ENCODE measurements at regions not wholly inside any gene's neighbourhood (a gene's known extent, or its start where the extent isn't known, plus 50 kb on each side); places are given as distances from the start of the nearest gene placed in this dataset.

DNA sequence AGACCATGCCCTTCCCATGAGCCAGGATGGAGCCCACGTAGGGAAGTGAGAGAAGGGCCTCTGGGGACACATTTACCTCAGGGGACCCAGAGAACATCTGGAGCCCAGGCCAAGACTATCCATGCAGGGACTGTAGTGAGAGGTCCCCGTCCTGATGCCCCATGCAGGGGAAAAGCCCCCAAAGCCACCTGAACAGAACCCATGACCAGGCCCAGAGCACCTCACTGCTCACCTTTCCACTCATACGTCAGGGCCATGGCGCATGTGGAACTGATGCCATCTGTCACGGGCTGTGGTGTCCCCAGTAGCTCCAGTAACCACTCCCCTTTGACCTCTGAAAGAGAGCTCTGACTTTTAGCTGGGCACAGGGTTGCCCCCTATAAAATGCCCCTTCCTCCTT lies 106.5 kb upstream of the TEX51 start:
- H3K27me3 ChIP-seq (ENCODE audit: low read length): no peaks in the 10 kb centered on the region
- H4K20me1 ChIP-seq (ENCODE audit: insufficient read depth, low read depth, low read length): no peaks in the 10 kb centered on the region

DNA sequence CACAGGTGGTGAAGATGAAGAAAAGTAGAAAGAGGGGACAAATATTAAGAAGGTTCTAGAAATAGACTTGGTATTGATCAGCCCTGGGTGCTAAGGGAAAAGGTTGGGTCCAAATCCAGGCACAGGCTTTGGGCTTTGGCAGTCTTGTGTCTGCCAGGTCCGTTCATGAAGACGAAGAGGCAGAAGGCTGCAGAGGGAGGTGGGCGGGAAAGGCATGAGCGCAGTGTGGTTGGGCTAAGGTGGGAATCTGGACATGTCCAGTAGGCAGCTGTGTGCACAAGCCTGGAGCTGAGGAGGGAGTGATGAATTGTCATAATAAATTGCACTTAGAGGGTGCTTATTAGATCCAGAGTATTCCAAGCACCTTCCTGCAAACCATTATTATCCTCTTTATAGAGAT lies 105.7 kb upstream of the TEX51 start:
- no peak overlapping the region for H3K9ac ChIP-seq (ENCODE audit: low read length)
- no peak overlapping the region for H3K4me2 ChIP-seq (ENCODE audit: low read depth, low read length, poor library complexity, severe bottlenecking)
- no peak overlapping the region for H2AFZ ChIP-seq (ENCODE audit: low read length)
- H3K9me3 ChIP-seq (ENCODE audit: low read length): no peaks in the 10 kb centered on the region
- H3K36me3 ChIP-seq (ENCODE audit: insufficient read depth, low read length): no peaks in the 10 kb centered on the region
- no peaks in the 10 kb centered on the region for H3K9me2 ChIP-seq (replicated peaks; ENCODE audit: insufficient read depth, low read length)
- no peaks in the 10 kb centered on the region for H3K27me3 ChIP-seq (ENCODE audit: low read length)
- no peak for DNase-seq
- no peaks in the 10 kb centered on the region for H3K79me2 ChIP-seq (ENCODE audit: low read length)
- no peak overlapping the region for H3K4me3 ChIP-seq (ENCODE audit: low read length)
- H3K4me1 ChIP-seq (ENCODE audit: low read length): no peaks in the 10 kb centered on the region
- no peaks in the 10 kb centered on the region for H4K20me1 ChIP-seq (ENCODE audit: insufficient read depth, low read depth, low read length)
- H3K27ac ChIP-seq (ENCODE audit: low read length): no peak overlapping the region

More for the DNA sequence above, 106.5 kb upstream of the TEX51 start:
- Histone ChIP-seq H3K9me3 (ENCODE audit: low read length) (no peaks in the 10 kb centered on the region), H3K4me1 (ENCODE audit: low read length) (no peaks in the 10 kb centered on the region), H3K4me2 (ENCODE audit: low read depth, low read length, poor library complexity, severe bottlenecking) (no peak overlapping the region), H3K4me3 (ENCODE audit: low read length) (no peak overlapping the region), H2AFZ (ENCODE audit: low read length) (no peak overlapping the region), H3K36me3 (ENCODE audit: insufficient read depth, low read length) (no peaks in the 10 kb centered on the region), H3K27ac (ENCODE audit: low read length) (no peak overlapping the region), H3K9me2 (replicated peaks; ENCODE audit: insufficient read depth, low read length) (no peaks in the 10 kb centered on the region), H3K79me2 (ENCODE audit: low read length) (no peaks in the 10 kb centered on the region), H3K9ac (ENCODE audit: low read length) (no peak overlapping the region)
- no peak for DNase-seq

DNA sequence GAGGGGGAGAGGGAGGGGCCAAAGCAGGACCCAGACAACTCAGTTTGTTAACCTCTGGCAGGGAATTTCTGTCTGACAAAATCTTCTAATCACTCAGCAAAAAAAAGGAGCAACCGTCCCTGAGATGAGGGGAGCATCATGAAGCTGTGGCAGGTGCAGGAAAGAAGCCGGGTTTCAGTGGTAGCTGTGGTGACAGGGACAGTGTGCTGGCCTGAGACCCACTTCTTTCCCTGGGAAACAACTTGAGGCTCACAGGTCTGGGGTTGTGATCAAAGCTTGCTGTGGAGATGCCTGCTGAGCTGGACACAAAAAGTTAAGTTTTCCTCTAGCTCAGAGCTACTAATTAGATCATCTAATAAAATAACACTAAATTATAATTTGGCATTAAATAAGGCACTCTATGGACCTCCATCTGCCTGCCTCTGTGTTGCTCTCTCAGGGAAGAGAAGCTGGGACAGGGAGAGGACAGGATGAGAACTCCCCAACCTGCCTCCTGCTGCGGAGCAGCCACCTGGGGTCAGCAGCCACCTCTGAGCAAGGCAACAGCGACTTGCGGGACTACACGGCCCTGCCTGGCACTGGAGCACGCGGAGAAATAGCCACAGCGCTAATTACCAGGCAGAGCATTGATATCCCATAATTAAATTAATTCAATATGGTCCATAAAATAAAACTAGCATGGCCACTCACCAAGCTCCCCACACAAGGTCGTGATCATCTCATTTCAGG lies 104.6 kb upstream of the TEX51 start:
- Histone ChIP-seq H3K9ac (ENCODE audit: low read length) (no peak overlapping the region), H3K27ac (ENCODE audit: low read length) (no peak overlapping the region), H3K4me1 (ENCODE audit: low read length) (no peaks in the 10 kb centered on the region), H3K36me3 (ENCODE audit: insufficient read depth, low read length) (no peaks in the 10 kb centered on the region), H3K27me3 (ENCODE audit: low read length) (no peaks in the 10 kb centered on the region), H4K20me1 (ENCODE audit: insufficient read depth, low read depth, low read length) (no peaks in the 10 kb centered on the region), H3K79me2 (ENCODE audit: low read length) (no peaks in the 10 kb centered on the region), H2AFZ (ENCODE audit: low read length) (no peak overlapping the region), H3K9me2 (replicated peaks; ENCODE audit: insufficient read depth, low read length) (no peaks in the 10 kb centered on the region), H3K4me2 (ENCODE audit: low read depth, low read length, poor library complexity, severe bottlenecking) (no peak overlapping the region), H3K9me3 (ENCODE audit: low read length) (no peaks in the 10 kb centered on the region), H3K4me3 (ENCODE audit: low read length) (no peak overlapping the region)
- DNase-seq: no peak

DNA sequence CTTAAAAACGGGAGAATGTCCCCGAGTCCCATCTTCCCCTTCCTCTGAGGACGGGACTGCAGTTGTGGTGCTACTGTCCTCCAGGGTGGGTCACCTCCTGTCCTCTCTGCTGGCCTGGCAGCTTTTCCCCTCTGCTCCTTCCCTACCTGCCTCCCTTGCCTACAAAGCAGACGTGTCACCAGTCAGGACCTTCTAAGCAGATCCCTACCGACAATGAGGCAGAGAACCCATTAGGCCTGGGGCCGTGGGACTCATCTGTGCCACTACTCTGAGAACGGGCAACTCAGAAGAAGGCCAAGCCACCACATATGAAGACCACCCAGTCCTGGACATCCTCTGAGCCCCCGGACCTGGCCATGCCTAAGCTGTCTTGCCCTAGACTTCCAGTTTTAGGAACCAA lies 103.0 kb upstream of the TEX51 start:
- Histone ChIP-seq H3K9me3 (ENCODE audit: low read length) (no peaks in the 10 kb centered on the region), H4K20me1 (ENCODE audit: insufficient read depth, low read depth, low read length) (no peaks in the 10 kb centered on the region), H3K9ac (ENCODE audit: low read length) (no peak overlapping the region), H3K27me3 (ENCODE audit: low read length) (no peaks in the 10 kb centered on the region), H3K27ac (ENCODE audit: low read length) (no peak overlapping the region), H2AFZ (ENCODE audit: low read length) (no peak overlapping the region), H3K9me2 (replicated peaks; ENCODE audit: insufficient read depth, low read length) (no peaks in the 10 kb centered on the region), H3K36me3 (ENCODE audit: insufficient read depth, low read length) (no peaks in the 10 kb centered on the region), H3K4me1 (ENCODE audit: low read length) (no peaks in the 10 kb centered on the region), H3K4me3 (ENCODE audit: low read length) (no peak overlapping the region), H3K79me2 (ENCODE audit: low read length) (no peaks in the 10 kb centered on the region), H3K4me2 (ENCODE audit: low read depth, low read length, poor library complexity, severe bottlenecking) (no peak overlapping the region)
- DNase-seq: no peak

DNA sequence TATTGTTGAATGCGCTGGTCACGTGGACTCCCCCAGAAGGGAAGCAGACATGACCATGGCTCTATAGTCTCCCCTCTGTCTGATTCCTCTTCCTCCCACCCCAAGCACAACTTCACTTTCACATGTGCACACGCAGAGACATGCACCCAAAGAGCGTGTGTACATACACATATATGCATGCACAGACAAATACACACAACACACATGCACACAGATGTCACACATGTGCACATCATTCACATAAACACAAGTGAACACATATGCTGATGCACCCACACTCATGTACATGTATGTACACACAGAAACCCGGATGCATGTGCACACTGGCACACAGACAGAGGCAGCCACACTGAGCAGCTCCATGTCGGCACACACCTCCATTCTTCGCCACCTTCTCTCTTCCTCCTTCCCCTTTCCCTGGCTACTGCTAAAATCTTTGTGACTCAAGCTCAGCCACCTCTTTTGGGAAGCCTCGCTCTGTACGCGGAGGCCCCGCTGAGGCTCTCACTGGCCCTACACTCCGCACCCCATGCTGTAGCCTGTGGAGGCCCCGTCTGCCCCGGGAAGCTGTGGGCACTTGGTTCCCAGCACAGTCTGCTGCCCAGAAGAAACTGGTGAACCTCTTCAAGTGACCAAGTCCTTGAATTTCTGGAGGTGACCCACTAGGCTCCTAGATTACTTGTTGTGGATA lies 101.6 kb upstream of the TEX51 start:
- Histone ChIP-seq H3K27me3 (ENCODE audit: low read length) (no peaks in the 10 kb centered on the region), H4K20me1 (ENCODE audit: insufficient read depth, low read depth, low read length) (no peaks in the 10 kb centered on the region), H3K4me1 (ENCODE audit: low read length) (no peaks in the 10 kb centered on the region), H3K36me3 (ENCODE audit: insufficient read depth, low read length) (no peaks in the 10 kb centered on the region), H3K27ac (ENCODE audit: low read length) (no peak overlapping the region), H3K79me2 (ENCODE audit: low read length) (no peaks in the 10 kb centered on the region), H3K4me2 (ENCODE audit: low read depth, low read length, poor library complexity, severe bottlenecking) (no peak overlapping the region), H3K9ac (ENCODE audit: low read length) (no peak overlapping the region), H3K9me3 (ENCODE audit: low read length) (no peaks in the 10 kb centered on the region), H3K4me3 (ENCODE audit: low read length) (no peak overlapping the region), H2AFZ (ENCODE audit: low read length) (no peak overlapping the region), H3K9me2 (replicated peaks; ENCODE audit: insufficient read depth, low read length) (no peaks in the 10 kb centered on the region)
- no peak for DNase-seq

DNA sequence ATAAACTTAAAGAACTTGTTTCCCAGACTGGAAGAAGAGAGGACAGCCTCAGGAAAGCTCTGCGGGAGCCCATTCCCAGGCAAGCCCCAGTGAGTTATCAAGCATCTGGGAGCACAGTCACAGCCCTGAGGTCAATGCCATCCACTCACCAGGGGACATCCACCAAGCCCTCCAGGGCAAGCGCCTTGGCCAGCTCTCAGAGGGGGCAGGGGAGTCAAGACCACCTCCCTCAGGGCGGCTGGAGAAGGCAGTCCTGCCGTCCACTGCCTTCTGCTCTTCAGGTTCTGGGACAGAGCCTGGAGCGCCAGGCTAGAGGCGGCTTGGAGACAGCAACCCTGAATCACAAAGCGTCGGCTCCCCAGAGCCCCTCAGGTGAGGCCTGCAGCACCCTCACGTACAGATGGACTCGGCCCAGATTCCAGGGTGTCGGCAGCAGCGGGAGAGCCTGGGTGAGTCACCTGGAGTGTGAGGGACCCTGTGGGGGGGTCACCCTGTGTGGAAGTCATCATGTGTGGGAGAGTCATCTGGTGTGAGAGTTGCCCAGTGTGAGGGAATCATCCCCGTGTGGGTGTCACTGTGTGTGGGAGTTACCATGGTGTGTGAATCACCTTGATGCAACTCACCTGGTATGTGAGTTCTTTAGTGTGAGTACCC lies 100.9 kb upstream of the TEX51 start:
- Histone ChIP-seq H2AFZ (ENCODE audit: low read length) (no peak overlapping the region), H3K27ac (ENCODE audit: low read length) (no peak overlapping the region), H3K4me2 (ENCODE audit: low read depth, low read length, poor library complexity, severe bottlenecking) (no peak overlapping the region), H3K4me1 (ENCODE audit: low read length) (no peaks in the 10 kb centered on the region), H3K9me2 (replicated peaks; ENCODE audit: insufficient read depth, low read length) (no peaks in the 10 kb centered on the region), H3K79me2 (ENCODE audit: low read length) (no peaks in the 10 kb centered on the region), H3K9me3 (ENCODE audit: low read length) (no peaks in the 10 kb centered on the region), H3K36me3 (ENCODE audit: insufficient read depth, low read length) (no peaks in the 10 kb centered on the region), H3K27me3 (ENCODE audit: low read length) (no peaks in the 10 kb centered on the region), H3K9ac (ENCODE audit: low read length) (no peak overlapping the region), H3K4me3 (ENCODE audit: low read length) (no peak overlapping the region), H4K20me1 (ENCODE audit: insufficient read depth, low read depth, low read length) (no peaks in the 10 kb centered on the region)
- no peak for DNase-seq

DNA sequence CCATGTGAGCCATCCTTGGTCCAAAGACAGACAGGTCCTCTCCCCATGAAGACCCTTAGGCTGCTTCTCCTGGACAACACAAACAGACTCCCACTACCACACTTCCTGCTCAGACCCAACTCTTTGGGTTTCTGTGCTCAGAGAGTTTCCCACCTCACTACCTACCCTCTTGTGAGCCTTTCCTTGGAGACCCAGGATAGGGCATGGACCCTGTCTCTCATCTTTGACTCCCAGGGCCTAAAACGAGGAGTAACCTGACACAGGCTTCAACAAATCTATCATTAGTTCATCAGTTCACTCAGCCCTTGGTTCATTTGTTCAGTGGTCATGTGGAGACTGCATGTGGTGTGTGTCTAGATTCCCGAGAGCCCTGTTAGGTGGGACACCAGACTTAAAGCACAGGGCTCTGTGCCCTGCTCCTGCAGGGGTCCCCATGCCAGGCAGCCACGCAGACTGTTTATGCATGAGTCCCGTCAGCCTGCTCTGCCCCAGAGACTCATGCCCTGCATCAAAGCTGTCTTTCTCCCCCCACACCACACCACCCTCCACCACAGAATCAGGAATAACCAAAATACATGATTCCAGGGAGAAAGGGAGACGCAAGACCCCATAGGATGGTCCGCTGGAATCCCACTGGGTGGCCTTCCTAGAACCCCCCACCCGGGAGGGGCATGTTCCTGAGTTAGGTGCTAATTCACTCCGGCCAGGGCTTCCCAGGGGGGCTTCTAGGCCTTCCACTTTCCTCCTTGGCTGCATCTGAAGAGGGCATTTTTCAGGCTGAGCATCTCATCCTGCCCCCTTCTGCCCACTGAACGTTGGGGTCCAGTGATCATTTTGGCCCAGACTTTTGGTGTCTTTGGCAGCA lies 100.2 kb upstream of the TEX51 start:
- H4K20me1 ChIP-seq (ENCODE audit: insufficient read depth, low read depth, low read length): no peaks in the 10 kb centered on the region
- no peak overlapping the region for H2AFZ ChIP-seq (ENCODE audit: low read length)
- H3K9me2 ChIP-seq (replicated peaks; ENCODE audit: insufficient read depth, low read length): no peaks in the 10 kb centered on the region
- no peak overlapping the region for H3K4me3 ChIP-seq (ENCODE audit: low read length)
- H3K36me3 ChIP-seq (ENCODE audit: insufficient read depth, low read length): no peaks in the 10 kb centered on the region
- H3K27ac ChIP-seq (ENCODE audit: low read length): no peak overlapping the region
- no peaks in the 10 kb centered on the region for H3K27me3 ChIP-seq (ENCODE audit: low read length)
- H3K9me3 ChIP-seq (ENCODE audit: low read length): no peaks in the 10 kb centered on the region
- H3K9ac ChIP-seq (ENCODE audit: low read length): no peak overlapping the region
- no peak overlapping the region for H3K4me2 ChIP-seq (ENCODE audit: low read depth, low read length, poor library complexity, severe bottlenecking)
- no peak for DNase-seq
- no peaks in the 10 kb centered on the region for H3K79me2 ChIP-seq (ENCODE audit: low read length)
- H3K4me1 ChIP-seq (ENCODE audit: low read length): no peaks in the 10 kb centered on the region

DNA sequence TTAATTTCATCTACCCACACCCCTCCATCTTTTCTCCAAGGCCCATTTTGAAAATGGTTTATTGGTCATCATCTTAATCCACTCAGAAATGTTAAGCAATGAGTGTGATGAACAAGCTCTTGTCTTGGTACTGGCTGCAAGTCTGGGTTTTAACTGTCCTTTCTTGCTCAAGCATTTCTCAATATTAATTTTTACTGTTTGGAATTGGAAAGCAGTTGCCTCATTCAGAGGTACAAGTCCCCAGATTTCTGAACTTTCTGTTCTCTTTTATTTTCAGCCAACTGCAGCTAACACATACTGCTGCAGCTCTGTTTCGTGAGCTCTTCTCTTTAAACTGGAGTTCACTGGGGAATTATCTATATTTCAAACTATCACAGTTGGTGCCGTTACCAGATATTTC lies 99.4 kb upstream of the TEX51 start:
- Histone ChIP-seq H3K4me2 (ENCODE audit: low read depth, low read length, poor library complexity, severe bottlenecking) (no peak overlapping the region), H2AFZ (ENCODE audit: low read length) (no peak overlapping the region), H3K79me2 (ENCODE audit: low read length) (no peaks in the 10 kb centered on the region), H3K4me3 (ENCODE audit: low read length) (no peak overlapping the region), H3K36me3 (ENCODE audit: insufficient read depth, low read length) (no peaks in the 10 kb centered on the region), H3K27me3 (ENCODE audit: low read length) (no peaks in the 10 kb centered on the region), H3K9me3 (ENCODE audit: low read length) (no peaks in the 10 kb centered on the region), H3K27ac (ENCODE audit: low read length) (no peak overlapping the region), H3K9me2 (replicated peaks; ENCODE audit: insufficient read depth, low read length) (no peaks in the 10 kb centered on the region), H3K4me1 (ENCODE audit: low read length) (no peaks in the 10 kb centered on the region), H4K20me1 (ENCODE audit: insufficient read depth, low read depth, low read length) (no peaks in the 10 kb centered on the region), H3K9ac (ENCODE audit: low read length) (no peak overlapping the region)
- DNase-seq: no peak
